ENCODE measurements at regions not wholly inside any gene's neighbourhood (a gene's known extent, or its start where the extent isn't known, plus 50 kb on each side); places are given as distances from the start of the nearest gene placed in this dataset.
A peak's percentile ranks its signal among the peaks of the same experiment; 100 is the strongest.

GRCh38 chr17:83171661-83172060 lies 92.3 kb downstream of the METRNL start:
- no peak overlapping the region for H3K18ac ChIP-seq (ENCODE audit: extremely low read depth, low read length)
- no peak overlapping the region for H2AFZ ChIP-seq (ENCODE audit: low read length)
- no peak overlapping the region for H3K56ac ChIP-seq (replicated peaks; ENCODE audit: insufficient read length, low read depth, low read length)
- peak in 1 of 2 experiments; percentile 40 for DNase-seq (ENCODE audit: low read depth in 1 of 2, low spot score in 2 of 2)
- 94% methylated on average over 15 of the region's 21 CpGs; no CpG with 5 or more reads in 1 of the 2 experiments for WGBS, 2 experiments (ENCODE audit: extremely low coverage in 1 of 2, insufficient coverage in 1 of 2, insufficient read length in 1 of 2, insufficient replicate concordance in 2 of 2, low coverage in 1 of 2, low lambda C conversion rate in 2 of 2, missing lambda C conversion rate in 1 of 2)
- H3K4me1 ChIP-seq (replicated peaks in 1 of 4; ENCODE audit: control insufficient read depth in 3 of 4, insufficient read depth in 4 of 4, low read length in 3 of 4) = no peaks in the 10 kb centered on the region
- no peak overlapping the region for H4K91ac ChIP-seq (replicated peaks; ENCODE audit: insufficient read length, low read length)
- H3K4me3 ChIP-seq (ENCODE audit: extremely low read depth in 1 of 4, insufficient read depth in 2 of 4, low read depth in 3 of 4, low read length in 4 of 4) = no peak overlapping the region
- H3K4ac ChIP-seq (replicated peaks; ENCODE audit: insufficient read length, low read depth, low read length) = no peak overlapping the region
- no peak overlapping the region for H2BK5ac ChIP-seq (ENCODE audit: low read depth, low read length)
- no peak for TF ChIP-seq CHD2 (IDR thresholded peaks at IDR 0.05; ENCODE audit: low read length)
- TF ChIP-seq, protein P1, sequence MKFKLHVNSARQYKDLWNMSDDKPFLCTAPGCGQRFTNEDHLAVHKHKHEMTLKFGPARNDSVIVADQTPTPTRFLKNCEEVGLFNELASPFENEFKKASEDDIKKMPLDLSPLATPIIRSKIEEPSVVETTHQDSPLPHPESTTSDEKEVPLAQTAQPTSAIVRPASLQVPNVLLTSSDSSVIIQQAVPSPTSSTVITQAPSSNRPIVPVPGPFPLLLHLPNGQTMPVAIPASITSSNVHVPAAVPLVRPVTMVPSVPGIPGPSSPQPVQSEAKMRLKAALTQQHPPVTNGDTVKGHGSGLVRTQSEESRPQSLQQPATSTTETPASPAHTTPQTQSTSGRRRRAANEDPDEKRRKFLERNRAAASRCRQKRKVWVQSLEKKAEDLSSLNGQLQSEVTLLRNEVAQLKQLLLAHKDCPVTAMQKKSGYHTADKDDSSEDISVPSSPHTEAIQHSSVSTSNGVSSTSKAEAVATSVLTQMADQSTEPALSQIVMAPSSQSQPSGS (IDR thresholded peaks at IDR 0.05; ENCODE audit: low read length) = no peak
- no peak for TF ChIP-seq TEAD4 (IDR thresholded peaks at IDR 0.05; ENCODE audit: low read depth, low read length)
- TF ChIP-seq CBX5 (IDR thresholded peaks at IDR 0.05; ENCODE audit: low read depth, low read length) = no peak
- TF ChIP-seq, protein P2, sequence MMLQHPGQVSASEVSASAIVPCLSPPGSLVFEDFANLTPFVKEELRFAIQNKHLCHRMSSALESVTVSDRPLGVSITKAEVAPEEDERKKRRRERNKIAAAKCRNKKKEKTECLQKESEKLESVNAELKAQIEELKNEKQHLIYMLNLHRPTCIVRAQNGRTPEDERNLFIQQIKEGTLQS (IDR thresholded peaks at IDR 0.05; ENCODE audit: insufficient read depth, low read depth, low read length) = no peak
- TF ChIP-seq PHF8 (conservative IDR thresholded peaks at IDR 0.05; ENCODE audit: low read depth, low read length) = no peak
- no peak for TF ChIP-seq SIRT6 (IDR thresholded peaks at IDR 0.05; ENCODE audit: low read length)
- no peak overlapping the region for H3K14ac ChIP-seq (ENCODE audit: insufficient read length)
- no peak overlapping the region for H4K5ac ChIP-seq (ENCODE audit: insufficient read length, low read depth, low read length)
- no peak overlapping the region for H2AK5ac ChIP-seq (ENCODE audit: low read depth, low read length)
- H3K79me1 ChIP-seq (ENCODE audit: low read depth, low read length) = no peaks in the 10 kb centered on the region
- ChIA-PET POLR2A (ENCODE audit: partially characterized antibody) (no interaction called here), CTCF (ENCODE audit: partially characterized antibody) (interaction anchor here (0.5 to 1.4 kb wide), 2 partner anchors 12 to 314 kb away, joined by 3 read pairs; no protein-coding TSS in a partner anchor)
- H4K20me1 ChIP-seq (replicated peaks in 1 of 2; ENCODE audit: control insufficient read depth in 1 of 2, insufficient read depth in 2 of 2, low read length in 2 of 2) = no peaks in the 10 kb centered on the region
- H2BK12ac ChIP-seq (ENCODE audit: low read depth, low read length) = no peak overlapping the region
- no peak overlapping the region for H3K23ac ChIP-seq (ENCODE audit: insufficient read length)
- no peak overlapping the region for H3K27ac ChIP-seq (ENCODE audit: low read depth, low read length)
- H2BK15ac ChIP-seq (ENCODE audit: low read length) = no peak overlapping the region
- H2BK20ac ChIP-seq (ENCODE audit: low read length) = no peak overlapping the region
- no peak overlapping the region for H3K4me2 ChIP-seq (ENCODE audit: insufficient read depth in 1 of 2, low read depth in 2 of 2, low read length in 2 of 2)
- no peaks in the 10 kb centered on the region for H3K27me3 ChIP-seq (replicated peaks in 1 of 4; ENCODE audit: control insufficient read depth in 3 of 4, extremely low read depth in 1 of 4, insufficient read depth in 3 of 4, low read length in 3 of 4)
- no peaks in the 10 kb centered on the region for H3K36me3 ChIP-seq (ENCODE audit: control insufficient read depth in 2 of 4, insufficient read depth in 4 of 4, low read length in 3 of 4)
- FAIRE-seq = no peak
- H3K79me2 ChIP-seq (ENCODE audit: control insufficient read depth in 1 of 2, insufficient read depth in 2 of 2, low read length in 2 of 2) = no peaks in the 10 kb centered on the region
- peaks cover 26 to 75% of the 10 kb centered on the region in 2 experiments for H3K9me3 ChIP-seq (ENCODE audit: insufficient read depth in 2 of 2, low read depth in 1 of 2, low read length in 1 of 2)
- H2BK120ac ChIP-seq (replicated peaks; ENCODE audit: low read depth, low read length) = no peak overlapping the region
- H3K9ac ChIP-seq (replicated peaks in 1 of 4; ENCODE audit: extremely low read depth in 1 of 4, low read depth in 3 of 4, low read length in 3 of 4) = no peak overlapping the region
- H3K23me2 ChIP-seq (ENCODE audit: low read depth, low read length) = no peaks in the 10 kb centered on the region
- no peak overlapping the region for H4K8ac ChIP-seq (ENCODE audit: extremely low read depth, insufficient read depth, low read length)
